ENCODE measurements at regions not wholly inside any gene's neighbourhood (a gene's known extent, or its start where the extent isn't known, plus 50 kb on each side); places are given as distances from the start of the nearest gene placed in this dataset.
"Not testable (repeated sequence)": the region's sequence is repeated elsewhere in the genome, so short reads cannot be mapped to it uniquely, and the experiment has no call there.

DNA sequence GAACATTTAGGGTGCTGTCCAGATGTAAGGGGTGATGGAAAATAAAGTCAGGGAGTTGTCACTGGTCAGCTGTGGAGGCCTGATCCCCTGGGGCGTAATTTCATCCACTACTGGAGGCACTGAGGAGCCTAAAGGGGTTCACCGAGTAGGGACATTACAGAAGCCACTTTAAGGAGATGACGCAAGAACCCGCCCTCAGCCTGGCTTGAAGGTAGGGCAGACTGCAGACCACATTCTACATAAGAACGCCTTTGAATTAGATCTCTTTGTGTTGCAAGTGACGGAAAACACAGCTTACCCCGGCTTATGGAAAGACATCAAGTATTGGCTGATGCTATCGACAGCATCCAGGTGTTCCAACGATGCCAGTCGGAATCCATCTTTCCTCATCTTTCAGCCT lies 462.7 kb upstream of the CDH4 start:
- no peak for DNase-seq (ENCODE audit: low read depth in 2 of 2)

DNA sequence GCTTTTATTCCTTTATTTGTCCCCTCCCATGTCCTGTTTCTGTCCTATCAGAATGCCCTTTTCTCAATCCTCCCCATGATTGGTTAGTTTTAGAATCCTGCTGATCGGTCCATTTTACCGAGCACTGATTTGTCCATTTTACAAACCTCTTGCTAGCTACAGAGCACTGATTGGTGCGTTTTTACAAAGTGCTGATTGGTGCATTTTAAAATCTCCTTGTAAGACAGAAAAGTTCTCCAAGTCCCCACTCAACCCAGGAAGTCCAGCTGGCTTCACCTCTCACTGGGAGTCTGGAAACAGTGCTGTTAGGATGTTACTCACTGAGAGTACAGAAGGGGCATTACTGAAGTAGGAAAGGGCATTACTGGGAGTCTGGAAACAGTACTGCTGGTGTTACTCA lies 461.7 kb upstream of the CDH4 start:
- DNase-seq (ENCODE audit: low read depth in 2 of 2), result not testable (repeated sequence)

DNA sequence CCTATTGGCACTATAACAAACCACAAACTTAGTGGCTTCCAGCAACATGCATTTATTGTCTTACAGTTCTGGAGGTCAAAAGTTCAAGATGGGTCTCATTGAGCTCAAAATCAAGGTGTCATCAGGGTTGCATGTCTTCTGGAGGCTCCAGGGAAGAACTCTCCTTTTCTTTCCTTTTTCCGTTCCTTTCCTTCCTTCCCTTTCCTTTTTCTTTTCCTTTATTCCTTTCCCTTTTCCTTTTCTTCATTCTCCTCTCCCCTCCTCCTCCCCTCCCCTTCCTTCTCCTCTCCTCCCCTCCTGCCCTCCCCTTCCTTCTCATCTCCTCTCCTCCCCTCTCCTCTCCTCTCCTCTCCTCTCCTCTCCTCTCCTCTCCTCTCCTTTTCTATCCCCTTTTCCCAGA lies 460.2 kb upstream of the CDH4 start:
- DNase-seq (ENCODE audit: low read depth in 2 of 2), result no peak

DNA sequence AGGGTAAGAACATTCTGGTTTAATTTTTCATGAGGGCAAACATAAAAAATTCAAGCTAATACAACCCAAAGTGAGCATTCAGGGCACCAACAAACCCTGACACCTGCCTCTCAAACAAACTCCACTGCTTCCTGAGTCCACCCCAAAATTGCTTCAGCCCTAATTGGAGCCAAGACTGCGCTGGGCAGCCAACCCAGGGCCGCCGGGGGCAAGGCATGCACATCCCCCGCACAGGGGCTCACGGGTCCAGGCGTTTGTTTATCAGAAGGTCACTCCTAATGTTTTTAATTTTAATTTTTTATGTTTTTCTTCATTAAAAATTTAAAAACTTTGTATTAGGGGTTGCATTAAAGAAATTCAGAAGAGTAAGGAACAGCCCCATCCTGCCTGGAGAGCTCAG lies 459.1 kb upstream of the CDH4 start:
- DNase-seq (ENCODE audit: low read depth in 2 of 2), result no peak

DNA sequence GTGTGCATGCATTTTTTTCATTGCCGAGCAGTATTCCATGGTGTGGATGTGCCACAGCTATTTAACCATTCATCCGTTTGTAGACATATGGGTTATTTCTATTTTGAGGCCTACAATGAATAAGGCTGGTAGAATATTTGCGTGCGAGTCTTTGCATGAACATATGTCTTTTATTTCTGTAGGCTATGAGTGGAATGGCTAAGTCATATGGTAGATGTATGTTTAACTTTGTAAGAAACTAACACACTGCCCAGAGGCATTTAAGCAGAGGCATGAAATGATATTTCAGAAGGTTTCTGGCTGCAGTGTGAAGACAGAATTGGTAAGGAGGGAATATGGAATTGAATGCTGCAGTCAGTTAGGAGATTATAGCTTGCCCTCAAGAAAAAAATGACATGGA lies 457.4 kb upstream of the CDH4 start:
- no peak for DNase-seq (ENCODE audit: low read depth in 2 of 2)

DNA sequence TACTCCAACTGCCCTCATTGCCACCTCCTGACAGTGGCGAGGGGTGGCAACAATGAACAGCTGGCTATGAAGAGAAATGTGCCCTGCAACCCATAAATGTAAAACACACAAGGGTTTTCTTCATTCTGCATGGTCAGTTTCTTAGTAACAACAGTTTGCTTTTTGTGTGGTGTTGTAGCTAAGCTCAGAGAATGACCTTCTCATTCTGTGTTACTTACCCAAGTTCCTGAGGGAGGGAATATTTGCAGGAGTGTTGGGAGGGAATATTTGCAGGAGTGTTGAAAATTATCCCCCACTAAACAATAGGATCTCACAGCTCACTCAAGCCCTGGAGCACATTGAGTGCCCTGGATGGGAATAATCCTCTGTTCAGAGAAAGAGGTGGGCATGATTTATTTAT lies 456.4 kb upstream of the CDH4 start:
- DNase-seq (ENCODE audit: low read depth in 2 of 2), result no peak

DNA sequence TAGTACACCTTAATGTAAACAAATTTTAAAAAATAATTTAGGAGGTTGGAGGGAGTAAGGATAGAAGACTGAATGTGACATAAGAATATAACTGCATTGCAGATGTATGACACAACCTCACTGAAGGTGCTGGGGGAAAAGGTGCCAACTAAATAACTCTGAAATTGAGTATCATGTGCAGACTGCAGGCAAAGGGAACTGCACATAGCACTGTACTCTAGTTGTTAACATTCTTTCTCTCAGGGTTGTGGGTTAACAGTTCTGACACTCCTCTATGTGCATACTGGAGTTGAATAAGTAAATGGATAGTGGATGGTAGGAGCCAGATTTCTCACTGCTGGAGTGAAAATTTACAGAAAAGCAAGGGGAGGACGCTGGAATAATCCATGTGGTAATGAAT lies 451.9 kb upstream of the CDH4 start:
- no peak for DNase-seq (ENCODE audit: low read depth in 2 of 2)

DNA sequence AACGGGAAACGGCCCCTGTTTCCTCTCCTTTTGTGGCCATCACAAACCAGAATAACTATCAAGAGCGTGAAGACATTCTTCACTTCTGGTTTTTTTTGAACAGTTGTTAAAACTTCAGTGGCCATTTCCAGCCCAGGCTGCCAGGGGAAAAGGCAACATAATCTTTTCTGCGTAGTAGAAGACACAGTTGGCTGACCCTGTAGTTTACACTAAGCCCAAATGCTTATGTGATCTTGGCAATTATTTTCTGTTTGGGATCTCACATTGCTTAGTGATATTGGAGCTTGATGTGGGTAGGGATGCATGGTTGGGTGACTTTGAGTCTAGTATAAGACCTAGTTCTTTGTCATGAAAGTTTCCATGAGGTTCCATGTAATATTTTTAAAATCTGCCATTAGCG lies 449.4 kb upstream of the CDH4 start:
- DNase-seq (ENCODE audit: low read depth in 2 of 2), result no peak

DNA sequence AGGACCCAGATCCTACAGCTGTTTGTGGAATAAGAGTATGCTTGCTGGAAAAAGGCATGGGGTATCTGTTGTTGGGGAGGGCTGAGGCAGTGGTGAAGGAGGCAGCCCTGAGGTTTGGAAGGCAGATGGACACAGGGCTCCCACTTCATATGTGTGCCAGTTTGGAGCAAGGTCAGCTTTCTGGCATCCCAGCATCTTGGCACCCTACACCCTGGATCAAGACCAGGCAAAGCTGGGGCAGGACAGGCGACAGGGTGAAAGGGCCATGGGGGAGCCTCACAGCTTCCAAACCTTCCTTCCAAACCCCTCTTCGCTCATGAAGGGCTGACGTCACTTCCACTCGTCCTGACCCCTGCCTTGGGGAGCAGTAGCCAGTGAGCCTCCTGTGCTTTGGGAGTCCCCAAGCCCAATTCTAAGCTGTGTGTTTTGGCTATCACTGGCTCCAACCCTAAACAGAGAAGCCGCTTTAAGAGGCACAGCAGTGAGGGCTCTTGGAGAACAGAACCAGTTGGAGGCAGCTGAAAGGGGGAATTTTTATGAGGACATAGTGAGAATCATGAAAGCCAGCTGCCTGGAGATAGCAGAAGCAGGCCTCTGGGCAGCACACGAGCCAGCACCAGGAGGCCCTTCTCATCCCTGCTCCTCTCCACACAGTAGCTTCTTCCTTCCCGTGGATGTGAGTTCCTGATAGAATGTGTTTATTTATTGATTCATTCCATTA lies 448.6 kb upstream of the CDH4 start:
- no peak for DNase-seq (ENCODE audit: low read depth in 2 of 2)

DNA sequence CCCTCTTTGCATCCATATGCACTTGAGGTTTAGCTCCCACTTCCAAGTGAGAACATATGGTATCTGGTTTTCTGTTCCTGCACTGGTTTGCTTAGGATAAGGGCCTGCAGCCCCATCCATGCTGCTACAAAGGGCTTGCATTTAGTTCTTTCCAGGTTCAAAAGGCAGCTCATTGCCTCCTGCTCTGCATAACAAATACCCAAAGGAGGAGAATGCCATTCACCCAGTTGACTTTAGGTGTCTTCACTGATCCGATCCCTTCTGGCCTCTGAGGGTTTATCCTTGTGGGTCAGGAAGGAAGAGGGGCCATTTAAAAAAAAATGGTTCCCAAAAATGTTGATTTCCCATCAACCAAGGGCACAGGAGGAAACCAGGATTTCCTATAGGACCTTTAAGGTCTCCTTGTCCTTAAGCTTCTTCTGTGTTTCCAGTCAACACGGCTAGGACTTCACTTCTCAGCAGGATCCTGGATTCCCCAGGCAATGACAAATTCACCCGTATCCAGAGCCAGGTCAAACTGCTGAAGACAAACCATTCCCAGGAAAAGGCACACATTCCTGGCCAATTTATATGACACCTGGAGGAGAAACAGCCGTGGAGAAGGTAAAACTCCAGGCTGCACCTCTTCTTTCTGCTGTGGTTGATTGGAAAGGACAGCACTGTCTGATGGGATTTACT lies 447.7 kb upstream of the CDH4 start:
- no peak for DNase-seq (ENCODE audit: low read depth in 2 of 2)

DNA sequence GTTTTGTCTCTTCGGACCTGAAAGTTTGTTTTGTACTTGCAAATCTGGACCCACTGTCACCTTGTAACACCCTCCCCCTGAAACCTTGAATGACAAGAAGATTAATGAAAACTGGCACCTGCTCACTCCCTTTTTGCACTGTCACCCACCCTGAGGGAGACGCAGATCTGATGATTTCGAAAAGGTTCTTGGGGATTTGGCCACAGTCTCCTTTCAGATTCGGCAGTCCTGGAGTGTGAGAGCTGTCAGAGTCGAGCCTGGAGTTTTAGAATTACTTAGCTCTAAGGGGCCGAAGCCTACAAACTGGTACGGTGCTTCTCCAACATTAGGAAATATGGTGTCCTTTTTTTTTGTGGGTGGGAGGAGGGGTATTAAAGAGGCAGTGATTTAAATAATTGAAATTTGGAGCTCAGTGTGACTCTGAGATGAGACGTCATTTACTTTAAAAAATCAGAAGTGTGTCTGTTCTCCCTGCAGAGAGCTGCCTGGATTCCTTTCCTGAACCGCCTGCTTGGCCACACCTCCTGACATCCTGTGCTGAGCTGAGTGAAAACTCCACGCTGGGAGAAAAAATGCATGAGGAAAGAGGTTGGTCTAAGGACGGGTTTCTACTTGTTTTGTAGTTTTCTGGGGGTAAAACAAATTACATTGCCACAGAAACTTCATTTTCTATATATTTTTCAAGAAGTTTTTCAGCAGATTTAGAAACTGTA lies 447.0 kb upstream of the CDH4 start:
- DNase-seq (ENCODE audit: low read depth in 2 of 2), result no peak

DNA sequence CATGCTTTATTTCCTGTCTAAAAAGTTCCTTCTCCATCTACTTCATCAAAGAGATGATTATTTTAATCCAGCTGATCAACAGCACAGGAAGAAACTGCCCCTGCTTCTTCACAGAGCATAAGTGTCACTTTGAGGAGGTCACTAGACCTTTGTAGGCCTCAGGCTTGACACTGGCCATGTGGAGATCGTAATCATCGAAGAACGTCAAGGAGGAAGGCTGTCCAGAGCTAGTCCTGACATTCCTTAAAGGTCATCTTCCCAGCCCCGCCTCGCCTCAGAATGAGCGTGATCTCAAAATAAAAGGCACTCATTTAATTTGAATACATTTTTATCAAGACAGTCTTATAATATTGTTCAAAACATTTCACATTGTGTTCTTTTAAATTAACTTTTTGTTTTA lies 445.7 kb upstream of the CDH4 start:
- no peak for DNase-seq (ENCODE audit: low read depth in 2 of 2)

DNA sequence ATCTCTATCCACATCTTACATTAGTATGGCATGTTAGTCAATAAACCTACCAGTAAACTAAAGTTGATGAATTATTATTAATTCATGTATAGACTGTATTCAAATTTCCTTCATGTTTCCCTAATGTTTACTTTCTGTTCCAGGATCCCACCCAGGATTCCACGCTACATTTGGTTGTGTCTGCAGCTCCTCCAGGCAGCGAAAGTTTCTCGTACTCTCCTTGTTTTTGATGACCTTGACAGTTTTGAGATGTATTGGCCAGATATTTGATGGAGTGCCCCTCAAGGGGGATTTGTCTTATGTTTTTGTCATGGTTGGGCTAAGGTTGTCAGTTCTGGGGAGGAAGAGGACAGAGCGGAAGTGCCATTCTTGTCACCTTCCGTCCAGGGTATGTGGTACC lies 445.2 kb upstream of the CDH4 start:
- no peak for DNase-seq (ENCODE audit: low read depth in 2 of 2)

DNA sequence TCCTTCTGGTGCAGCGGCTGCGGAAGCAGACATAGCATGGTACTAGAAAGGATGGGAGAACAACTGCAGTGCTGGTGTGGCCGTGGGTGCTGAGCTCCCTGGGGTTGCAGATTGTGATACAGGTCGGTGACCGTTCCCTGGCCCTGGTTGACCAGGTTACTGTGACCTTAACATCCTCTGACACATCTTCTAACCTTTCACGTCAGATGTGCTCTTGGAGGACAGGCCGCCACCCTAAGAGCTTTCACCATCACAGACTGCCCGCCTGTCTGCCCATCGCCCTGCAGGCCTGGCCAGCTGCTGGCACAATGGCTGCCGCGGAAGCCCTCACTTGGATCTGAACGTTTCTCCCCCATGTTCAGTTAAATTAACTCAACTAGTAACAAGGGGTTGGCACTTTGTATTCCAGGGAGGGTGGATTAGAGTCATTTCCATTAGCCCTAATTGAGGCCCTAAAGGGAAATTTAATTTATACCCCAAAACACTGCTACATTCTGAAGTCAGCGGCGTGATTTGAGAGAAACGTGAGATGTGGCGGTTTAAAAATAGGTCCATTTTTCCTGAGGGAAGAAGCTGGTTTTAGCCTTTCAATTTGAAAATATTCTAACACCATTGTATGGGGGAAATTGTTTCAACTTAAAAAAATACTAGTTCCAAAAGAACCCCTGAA lies 443.9 kb upstream of the CDH4 start:
- DNase-seq (ENCODE audit: low read depth in 2 of 2), result no peak

DNA sequence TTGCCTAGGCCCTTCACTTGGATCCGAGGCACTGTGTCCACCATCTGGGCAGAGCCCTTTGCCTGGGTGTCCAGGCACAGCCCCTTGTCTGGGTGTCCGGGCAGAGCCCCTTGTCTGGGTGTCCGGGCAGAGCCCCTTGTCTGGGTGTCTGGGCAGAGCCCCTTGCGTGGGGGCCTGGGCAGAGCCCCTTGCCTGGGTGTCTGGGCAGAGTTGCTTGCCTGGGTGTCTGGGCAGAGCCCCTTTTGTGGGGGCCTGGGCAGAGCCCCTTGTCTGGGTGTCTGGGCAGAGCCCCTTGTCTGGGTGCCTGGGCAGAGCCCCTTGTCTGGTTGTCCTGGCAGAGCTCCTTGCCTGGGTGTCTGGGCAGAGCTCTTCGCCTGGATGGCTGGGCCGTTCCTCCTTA lies 443.4 kb upstream of the CDH4 start:
- DNase-seq (ENCODE audit: low read depth in 2 of 2), result no peak

DNA sequence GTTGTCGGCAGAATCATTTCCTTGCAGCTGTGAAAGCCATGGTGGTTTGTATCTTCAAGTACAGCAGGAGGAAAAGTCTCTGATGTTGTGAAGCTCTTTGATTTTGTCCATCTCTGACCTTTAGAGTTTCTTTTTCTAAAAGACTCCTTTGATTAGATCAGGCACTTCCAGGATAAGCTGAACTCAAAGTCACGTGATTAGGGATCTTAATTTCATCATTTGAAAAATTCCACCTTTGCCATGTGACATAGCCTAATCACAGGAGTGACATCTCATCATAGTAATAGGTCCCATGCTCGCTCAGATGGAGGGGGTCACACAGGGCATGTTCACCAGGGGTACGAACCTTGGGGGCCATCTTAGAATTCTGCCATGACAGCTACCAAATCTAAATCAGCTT lies 441.5 kb upstream of the CDH4 start:
- DNase-seq (ENCODE audit: low read depth in 2 of 2), result no peak

DNA sequence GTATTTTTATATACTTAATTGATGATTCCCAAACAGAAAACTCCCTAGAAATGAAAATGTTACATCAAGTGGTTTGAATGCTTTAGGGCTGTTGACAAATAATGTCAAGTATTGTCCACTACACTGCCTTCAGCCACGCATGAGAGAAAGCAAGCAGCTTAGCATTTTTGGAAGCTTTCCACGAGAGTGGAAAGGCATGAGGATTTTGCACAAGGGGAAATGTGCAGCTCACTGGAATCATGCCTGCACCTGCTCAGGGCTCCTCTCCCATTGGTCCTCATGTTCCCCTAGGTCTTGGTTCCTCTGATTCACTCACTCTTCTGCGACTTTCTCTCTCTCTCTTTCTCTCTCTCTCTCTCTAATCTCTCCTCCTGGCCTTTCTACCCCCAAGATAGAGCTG lies 439.5 kb upstream of the CDH4 start:
- no peak for DNase-seq (ENCODE audit: low read depth in 2 of 2)

DNA sequence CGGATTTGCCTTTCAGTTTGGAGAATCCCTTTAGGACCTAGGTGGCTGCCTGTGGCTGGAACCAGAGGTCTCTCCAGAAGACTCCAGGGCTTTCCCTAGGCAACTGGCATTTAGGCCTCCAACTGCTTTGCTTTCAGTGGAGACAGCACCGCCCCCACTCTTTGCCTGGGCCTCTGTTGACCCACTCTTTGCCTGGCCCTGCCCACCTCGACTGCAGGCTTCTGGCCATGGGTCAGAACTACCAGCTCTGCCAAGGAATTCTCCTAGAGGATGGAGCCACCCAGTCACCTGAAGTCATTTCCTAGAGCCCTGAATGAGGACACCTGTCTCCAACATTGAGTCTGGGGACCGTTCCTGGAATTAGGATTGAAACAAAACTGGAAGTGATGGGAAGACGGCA lies 439.0 kb upstream of the CDH4 start:
- DNase-seq (ENCODE audit: low read depth in 2 of 2), result no peak

DNA sequence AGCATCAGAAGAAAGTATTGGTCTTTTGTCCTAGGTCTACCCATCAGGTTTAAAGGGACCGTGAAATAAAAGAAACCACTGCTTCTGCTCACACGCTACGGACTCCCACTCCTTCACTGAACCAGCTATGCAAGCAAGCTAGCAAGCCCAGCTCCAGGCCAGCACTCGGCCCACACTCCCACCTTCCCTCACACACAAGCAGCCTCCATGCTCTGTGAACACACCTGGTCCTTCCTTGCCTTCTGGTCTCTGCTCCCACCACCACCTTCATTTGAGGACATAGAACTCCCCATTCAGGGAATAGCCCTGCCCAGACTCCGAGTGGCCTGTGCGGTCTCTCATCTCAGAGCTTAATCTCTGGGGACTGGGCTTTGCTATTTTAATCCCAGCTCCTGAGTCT lies 436.4 kb upstream of the CDH4 start:
- no peak for DNase-seq (ENCODE audit: low read depth in 2 of 2)

DNA sequence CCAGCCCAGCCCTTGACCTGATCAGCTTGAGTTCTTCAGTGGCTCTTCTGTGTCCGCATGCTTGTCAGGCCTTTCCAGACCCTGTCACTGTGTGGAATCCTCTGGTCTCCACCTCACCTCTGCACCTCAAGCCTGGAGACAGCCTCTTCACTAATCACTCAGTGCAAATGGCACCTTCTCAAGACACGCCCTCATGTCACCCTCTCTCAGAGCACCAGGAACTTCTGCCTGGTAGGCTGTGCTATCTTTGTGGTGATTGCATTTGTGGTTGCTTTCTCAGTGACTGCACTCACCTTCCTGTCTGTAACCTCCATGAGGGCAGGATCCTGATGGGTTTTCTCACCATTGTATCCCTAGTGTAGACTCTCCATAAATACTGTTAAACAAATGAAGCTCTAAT lies 435.2 kb upstream of the CDH4 start:
- DNase-seq (ENCODE audit: low read depth in 2 of 2), result no peak

DNA sequence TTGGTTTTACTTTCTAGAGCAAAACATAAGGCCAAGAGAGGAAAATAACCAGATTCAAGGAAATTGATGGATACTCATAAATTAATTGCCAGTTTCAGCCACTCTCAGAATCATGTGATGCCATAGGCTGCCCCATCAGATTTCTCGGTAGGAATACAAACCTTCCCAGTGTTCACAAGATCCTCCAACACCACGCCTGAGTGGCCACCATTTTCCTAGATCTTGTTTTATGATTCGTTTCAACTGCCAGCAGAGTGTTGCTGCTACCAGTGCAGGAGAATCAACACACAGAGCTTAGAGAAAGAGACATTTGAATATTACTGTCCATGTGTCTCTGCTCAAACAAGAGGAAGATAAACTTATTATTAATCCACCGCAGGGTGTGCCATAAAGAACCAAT lies 434.2 kb upstream of the CDH4 start:
- DNase-seq (ENCODE audit: low read depth in 2 of 2), result no peak

DNA sequence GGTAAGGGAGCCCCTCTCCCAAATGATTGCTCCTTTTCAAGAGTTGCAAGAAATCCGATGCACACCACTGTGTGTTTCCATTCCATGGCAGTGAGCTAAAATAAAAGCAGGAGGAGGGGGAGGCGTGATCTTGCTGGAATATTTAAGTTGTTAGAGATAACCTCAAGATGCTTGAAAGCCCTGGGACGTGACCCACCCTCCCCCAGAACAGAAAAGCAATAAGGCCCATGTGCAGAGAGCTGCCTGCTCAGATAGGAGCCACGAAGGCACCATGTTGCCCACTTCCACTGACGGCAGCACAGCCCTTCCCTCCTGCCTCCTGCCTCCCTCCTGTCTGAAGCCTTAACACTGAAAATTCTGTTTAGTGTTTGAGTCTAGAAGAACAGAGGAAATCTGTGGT lies 432.6 kb upstream of the CDH4 start:
- DNase-seq (ENCODE audit: low read depth in 2 of 2), result no peak

DNA sequence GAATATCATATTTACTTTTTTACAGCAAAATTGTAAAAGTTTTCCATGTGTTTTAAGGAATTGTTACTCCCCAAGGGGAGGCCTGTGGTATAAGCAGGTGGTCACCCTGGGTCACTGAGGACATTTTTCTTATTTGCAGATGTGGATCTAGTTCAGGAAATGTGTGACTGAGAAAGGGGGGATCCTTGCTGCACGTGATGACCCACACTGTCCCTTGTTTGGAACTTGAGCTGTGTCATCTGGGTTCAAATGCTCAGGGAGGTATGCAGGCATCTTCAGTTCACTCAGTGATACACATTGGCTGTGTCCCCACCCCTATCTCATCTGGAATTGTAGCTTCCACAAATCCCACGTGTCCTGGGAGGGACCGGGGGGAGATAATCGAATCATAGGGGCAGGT lies 431.9 kb upstream of the CDH4 start:
- no peak for DNase-seq (ENCODE audit: low read depth in 2 of 2)
